ENCODE measurements at regions not wholly inside any gene's neighbourhood (a gene's known extent, or its start where the extent isn't known, plus 50 kb on each side); places are given as distances from the start of the nearest gene placed in this dataset.

DNA sequence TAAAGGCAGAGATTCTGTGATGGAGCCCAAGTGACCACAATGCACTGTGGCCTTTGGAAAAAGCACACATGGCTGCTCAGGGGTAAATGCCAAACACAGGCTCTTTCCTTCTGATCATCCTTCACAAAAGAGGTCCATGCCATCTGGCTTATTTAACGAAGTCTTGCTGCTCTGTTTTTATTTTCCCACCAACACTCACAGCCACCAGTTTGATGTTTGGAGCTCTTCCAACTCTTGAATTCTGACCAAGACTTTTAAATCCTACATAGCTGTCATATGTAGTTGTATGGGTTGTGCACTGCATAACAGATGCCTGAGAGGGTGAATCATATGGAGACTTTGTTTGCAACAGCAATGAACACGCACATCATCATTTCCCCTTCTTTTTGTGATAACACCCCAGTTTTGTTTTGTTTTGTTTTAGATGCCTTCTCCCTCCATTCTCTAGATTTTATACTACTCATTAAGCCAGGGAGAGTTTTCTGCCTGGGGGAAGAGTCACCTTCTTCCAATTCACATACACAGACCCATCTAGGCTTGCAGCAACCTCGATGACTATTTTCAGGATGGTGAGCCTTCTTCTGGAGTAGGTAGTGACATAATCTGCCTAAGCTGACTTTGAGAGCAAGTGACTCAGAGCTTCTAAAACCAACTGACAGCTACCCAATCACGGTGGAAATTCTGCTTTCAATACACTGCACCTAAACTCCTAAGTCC is 145.2 kb upstream of the WSCD2 start:
- Histone ChIP-seq H3K14ac (ENCODE audit: low read length) (no peak overlapping the region), H3K23ac (ENCODE audit: low read length) (no peak overlapping the region), H3K4me2 (ENCODE audit: low read length) (no peak overlapping the region), H2AK5ac (ENCODE audit: low read length) (no peak overlapping the region), H3K9ac (ENCODE audit: low read length) (no peak overlapping the region), H3K4ac (ENCODE audit: low read depth, low read length) (no peak overlapping the region), H3K4me3 (ENCODE audit: low read depth, low read length) (no peak overlapping the region), H3K79me2 (ENCODE audit: control insufficient read depth, insufficient read depth, low read length, poor library complexity) (no peaks in the 10 kb centered on the region), H2BK12ac (ENCODE audit: low read length) (no peak overlapping the region), H2BK120ac (ENCODE audit: insufficient read depth, low read length, poor library complexity) (no peak overlapping the region), H4K12ac (ENCODE audit: low read depth, low read length) (no peak overlapping the region), H3K27me3 (ENCODE audit: insufficient read depth, low read length) (no peaks in the 10 kb centered on the region), H4K8ac (ENCODE audit: low read depth, low read length) (no peak overlapping the region), H2AFZ (ENCODE audit: insufficient read depth, low read length, poor library complexity) (no peak overlapping the region), H3K4me1 (ENCODE audit: control insufficient read depth in 1 of 2, insufficient read depth in 2 of 2, low read length in 2 of 2) (no peaks in the 10 kb centered on the region), H3K9me3 (ENCODE audit: insufficient read depth, low read depth, low read length) (no peaks in the 10 kb centered on the region), H3K18ac (ENCODE audit: low read length) (no peak overlapping the region), H2BK5ac (ENCODE audit: low read depth, low read length, poor library complexity) (no peak overlapping the region), H3K79me1 (ENCODE audit: low read length) (no peaks in the 10 kb centered on the region), H3K36me3 (ENCODE audit: control insufficient read depth in 1 of 2, insufficient read depth in 2 of 2, low read length in 2 of 2) (no peaks in the 10 kb centered on the region), H3K27ac (ENCODE audit: low read depth, low read length) (no peak overlapping the region), H4K91ac (ENCODE audit: low read depth, low read length) (no peak overlapping the region)
- no peak for DNase-seq
- WGBS (ENCODE audit: extremely low coverage, insufficient coverage, insufficient read length), result no CpG with 5 or more reads among the region's 4 CpGs

DNA sequence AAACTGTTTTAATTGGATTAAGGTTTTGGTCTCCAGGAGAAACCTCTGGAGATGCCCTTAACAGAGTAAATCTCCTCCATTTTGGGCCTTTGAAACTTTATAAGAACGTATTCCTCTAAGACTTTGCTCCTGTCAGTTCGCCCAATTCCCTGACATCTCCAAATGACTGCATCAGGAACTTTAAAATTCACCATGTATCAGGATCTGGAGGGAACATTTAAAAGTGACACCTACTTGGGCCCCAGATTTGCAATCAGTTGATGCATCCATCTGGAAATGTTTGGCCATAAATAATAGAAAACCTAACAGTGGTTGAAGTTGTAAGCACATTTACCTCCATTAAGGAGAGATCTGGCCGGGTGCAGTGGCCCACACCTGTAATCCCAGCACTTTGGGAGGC is 144.1 kb upstream of the WSCD2 start:
- no peak overlapping the region for H3K4me2 ChIP-seq (ENCODE audit: low read length)
- no peak overlapping the region for H3K27ac ChIP-seq (ENCODE audit: low read depth, low read length)
- no peaks in the 10 kb centered on the region for H3K36me3 ChIP-seq (ENCODE audit: control insufficient read depth in 1 of 2, insufficient read depth in 2 of 2, low read length in 2 of 2)
- no peak overlapping the region for H3K4me3 ChIP-seq (ENCODE audit: low read depth, low read length)
- H3K4ac ChIP-seq (ENCODE audit: low read depth, low read length), result no peak overlapping the region
- no peak overlapping the region for H3K14ac ChIP-seq (ENCODE audit: low read length)
- H3K79me2 ChIP-seq (ENCODE audit: control insufficient read depth, insufficient read depth, low read length, poor library complexity), result no peaks in the 10 kb centered on the region
- no peak overlapping the region for H4K12ac ChIP-seq (ENCODE audit: low read depth, low read length)
- H3K9me3 ChIP-seq (ENCODE audit: insufficient read depth, low read depth, low read length), result no peaks in the 10 kb centered on the region
- H3K4me1 ChIP-seq (ENCODE audit: control insufficient read depth in 1 of 2, insufficient read depth in 2 of 2, low read length in 2 of 2), result no peaks in the 10 kb centered on the region
- DNase-seq, result no peak
- H3K27me3 ChIP-seq (ENCODE audit: insufficient read depth, low read length), result no peaks in the 10 kb centered on the region
- no peak overlapping the region for H3K23ac ChIP-seq (ENCODE audit: low read length)
- H3K79me1 ChIP-seq (ENCODE audit: low read length), result no peaks in the 10 kb centered on the region
- no peak overlapping the region for H2BK5ac ChIP-seq (ENCODE audit: low read depth, low read length, poor library complexity)
- H2AK5ac ChIP-seq (ENCODE audit: low read length), result no peak overlapping the region
- H3K18ac ChIP-seq (ENCODE audit: low read length), result no peak overlapping the region
- no peak overlapping the region for H4K91ac ChIP-seq (ENCODE audit: low read depth, low read length)
- H2AFZ ChIP-seq (ENCODE audit: insufficient read depth, low read length, poor library complexity), result no peak overlapping the region
- no peak overlapping the region for H3K9ac ChIP-seq (ENCODE audit: low read length)
- H4K8ac ChIP-seq (ENCODE audit: low read depth, low read length), result no peak overlapping the region
- H2BK12ac ChIP-seq (ENCODE audit: low read length), result no peak overlapping the region
- no peak overlapping the region for H2BK120ac ChIP-seq (ENCODE audit: insufficient read depth, low read length, poor library complexity)
- whole genome bisulfite sequencing (ENCODE audit: extremely low coverage, insufficient coverage, insufficient read length), result no CpG with 5 or more reads among the region's 3 CpGs

DNA sequence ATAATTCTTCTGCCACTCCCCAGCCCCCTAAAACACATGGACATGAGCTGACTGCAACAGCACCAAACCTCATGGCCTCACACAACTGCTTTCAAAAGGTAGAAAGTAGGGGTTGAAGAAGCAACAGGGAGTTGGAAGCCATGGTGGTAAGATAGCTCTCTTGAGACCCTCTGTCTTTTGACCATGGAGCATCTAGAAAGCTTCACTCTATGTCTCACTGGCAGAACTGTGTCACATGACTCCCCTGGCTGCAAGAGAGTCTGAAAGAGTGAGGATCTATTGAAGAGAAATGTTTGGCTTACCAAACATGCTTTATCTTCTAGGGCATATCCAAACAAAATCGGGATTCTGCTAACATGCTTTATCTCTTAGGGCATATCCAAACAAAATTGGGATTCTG is 142.9 kb upstream of the WSCD2 start:
- H3K9me3 ChIP-seq (ENCODE audit: insufficient read depth, low read depth, low read length), result no peaks in the 10 kb centered on the region
- no peak overlapping the region for H3K4ac ChIP-seq (ENCODE audit: low read depth, low read length)
- no peak overlapping the region for H3K4me3 ChIP-seq (ENCODE audit: low read depth, low read length)
- H4K12ac ChIP-seq (ENCODE audit: low read depth, low read length), result no peak overlapping the region
- no peaks in the 10 kb centered on the region for H3K79me1 ChIP-seq (ENCODE audit: low read length)
- H2BK120ac ChIP-seq (ENCODE audit: insufficient read depth, low read length, poor library complexity), result no peak overlapping the region
- H2AFZ ChIP-seq (ENCODE audit: insufficient read depth, low read length, poor library complexity), result no peak overlapping the region
- H2BK12ac ChIP-seq (ENCODE audit: low read length), result no peak overlapping the region
- no peak for DNase-seq
- H3K18ac ChIP-seq (ENCODE audit: low read length), result no peak overlapping the region
- no peak overlapping the region for H3K4me2 ChIP-seq (ENCODE audit: low read length)
- H3K4me1 ChIP-seq (ENCODE audit: control insufficient read depth in 1 of 2, insufficient read depth in 2 of 2, low read length in 2 of 2), result no peaks in the 10 kb centered on the region
- no peaks in the 10 kb centered on the region for H3K79me2 ChIP-seq (ENCODE audit: control insufficient read depth, insufficient read depth, low read length, poor library complexity)
- no peak overlapping the region for H3K23ac ChIP-seq (ENCODE audit: low read length)
- no peak overlapping the region for H4K91ac ChIP-seq (ENCODE audit: low read depth, low read length)
- H3K36me3 ChIP-seq (ENCODE audit: control insufficient read depth in 1 of 2, insufficient read depth in 2 of 2, low read length in 2 of 2), result no peaks in the 10 kb centered on the region
- no peaks in the 10 kb centered on the region for H3K27me3 ChIP-seq (ENCODE audit: insufficient read depth, low read length)
- H3K14ac ChIP-seq (ENCODE audit: low read length), result no peak overlapping the region
- no peak overlapping the region for H2AK5ac ChIP-seq (ENCODE audit: low read length)
- no peak overlapping the region for H2BK5ac ChIP-seq (ENCODE audit: low read depth, low read length, poor library complexity)
- no peak overlapping the region for H3K9ac ChIP-seq (ENCODE audit: low read length)
- no peak overlapping the region for H3K27ac ChIP-seq (ENCODE audit: low read depth, low read length)
- no CpG with 5 or more reads among the region's 1 CpG for WGBS (ENCODE audit: extremely low coverage, insufficient coverage, insufficient read length)
- no peak overlapping the region for H4K8ac ChIP-seq (ENCODE audit: low read depth, low read length)

DNA sequence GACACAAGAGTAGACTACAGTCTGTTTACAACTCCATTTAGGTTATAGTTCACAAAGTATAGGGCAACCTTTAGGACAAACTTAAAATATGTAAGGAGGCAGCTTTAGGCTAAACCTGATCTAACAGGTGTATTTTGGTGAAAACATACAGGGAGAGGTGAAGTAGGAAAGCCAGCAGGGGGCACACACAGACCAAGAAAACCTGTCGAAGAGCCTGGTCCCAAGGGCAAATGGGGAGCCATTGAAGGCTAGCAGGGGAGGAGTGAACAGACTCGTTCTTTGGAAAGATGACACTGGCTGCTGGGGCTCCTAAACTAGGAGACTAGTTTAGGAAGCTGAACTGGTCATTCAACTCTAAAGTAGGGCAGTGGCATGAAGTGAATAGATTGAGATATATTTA is 138.8 kb upstream of the WSCD2 start:
- H4K8ac ChIP-seq (ENCODE audit: low read depth, low read length), result no peak overlapping the region
- H4K91ac ChIP-seq (ENCODE audit: low read depth, low read length), result no peak overlapping the region
- no peak overlapping the region for H3K4ac ChIP-seq (ENCODE audit: low read depth, low read length)
- no peaks in the 10 kb centered on the region for H3K79me2 ChIP-seq (ENCODE audit: control insufficient read depth, insufficient read depth, low read length, poor library complexity)
- no peaks in the 10 kb centered on the region for H3K9me3 ChIP-seq (ENCODE audit: insufficient read depth, low read depth, low read length)
- H3K14ac ChIP-seq (ENCODE audit: low read length), result no peak overlapping the region
- H2BK5ac ChIP-seq (ENCODE audit: low read depth, low read length, poor library complexity), result no peak overlapping the region
- no peak overlapping the region for H3K4me3 ChIP-seq (ENCODE audit: low read depth, low read length)
- H4K12ac ChIP-seq (ENCODE audit: low read depth, low read length), result no peak overlapping the region
- no peaks in the 10 kb centered on the region for H3K4me1 ChIP-seq (ENCODE audit: control insufficient read depth in 1 of 2, insufficient read depth in 2 of 2, low read length in 2 of 2)
- no peaks in the 10 kb centered on the region for H3K27me3 ChIP-seq (ENCODE audit: insufficient read depth, low read length)
- H2AK5ac ChIP-seq (ENCODE audit: low read length), result no peak overlapping the region
- no peak overlapping the region for H2AFZ ChIP-seq (ENCODE audit: insufficient read depth, low read length, poor library complexity)
- H2BK12ac ChIP-seq (ENCODE audit: low read length), result no peak overlapping the region
- H3K23ac ChIP-seq (ENCODE audit: low read length), result no peak overlapping the region
- no peak overlapping the region for H3K27ac ChIP-seq (ENCODE audit: low read depth, low read length)
- H3K9ac ChIP-seq (ENCODE audit: low read length), result no peak overlapping the region
- H3K79me1 ChIP-seq (ENCODE audit: low read length), result no peaks in the 10 kb centered on the region
- H3K4me2 ChIP-seq (ENCODE audit: low read length), result no peak overlapping the region
- no peak overlapping the region for H2BK120ac ChIP-seq (ENCODE audit: insufficient read depth, low read length, poor library complexity)
- H3K36me3 ChIP-seq (ENCODE audit: control insufficient read depth in 1 of 2, insufficient read depth in 2 of 2, low read length in 2 of 2), result no peaks in the 10 kb centered on the region
- DNase-seq, result peak; percentile 26 to 56
- no CpG with 5 or more reads among the region's 2 CpGs for WGBS (ENCODE audit: extremely low coverage, insufficient coverage, insufficient read length)
- no peak overlapping the region for H3K18ac ChIP-seq (ENCODE audit: low read length)

Data from trophoblast cell (in vitro differentiated cells and primary cell).